GM13976 (cell line): ENCODE measurements at regions not wholly inside any gene's neighbourhood (a gene's known extent, or its start where the extent isn't known, plus 50 kb on each side); places are given as distances from the start of the nearest gene placed in this dataset.

ENCODE experiments used
- DNase-seq: peaks from one replicate; pipeline ENCODE4 v3.0.0; 2012; ENCODE audit warnings: low spot score
- CTCF ChIP-seq: IDR thresholded peaks from 2 replicates; pipeline ENCODE4 v1.5.1; 2012; ENCODE audit warnings: borderline replicate concordance, mild to moderate bottlenecking; ENCODE audit not compliant: insufficient read depth; ENCODE audit errors: extremely low read depth, missing control alignments, control extremely low read depth
- in situ Hi-C: fragments of 300-500 bp; cut with MboI; formaldehyde crosslinking; loops from one replicate; pipeline ENCODE4 v1.12.0; 2022; ENCODE audit warnings: low sequenced_read_pairs, mixed read lengths, inconsistent platforms; ENCODE audit not compliant: unreplicated experiment

GRCh38 chr21:25370311-25370744 is 237.0 kb downstream of the MRPL39 start:
- DNase-seq: no peak
- in situ Hi-C loops: no loop called here

DNA sequence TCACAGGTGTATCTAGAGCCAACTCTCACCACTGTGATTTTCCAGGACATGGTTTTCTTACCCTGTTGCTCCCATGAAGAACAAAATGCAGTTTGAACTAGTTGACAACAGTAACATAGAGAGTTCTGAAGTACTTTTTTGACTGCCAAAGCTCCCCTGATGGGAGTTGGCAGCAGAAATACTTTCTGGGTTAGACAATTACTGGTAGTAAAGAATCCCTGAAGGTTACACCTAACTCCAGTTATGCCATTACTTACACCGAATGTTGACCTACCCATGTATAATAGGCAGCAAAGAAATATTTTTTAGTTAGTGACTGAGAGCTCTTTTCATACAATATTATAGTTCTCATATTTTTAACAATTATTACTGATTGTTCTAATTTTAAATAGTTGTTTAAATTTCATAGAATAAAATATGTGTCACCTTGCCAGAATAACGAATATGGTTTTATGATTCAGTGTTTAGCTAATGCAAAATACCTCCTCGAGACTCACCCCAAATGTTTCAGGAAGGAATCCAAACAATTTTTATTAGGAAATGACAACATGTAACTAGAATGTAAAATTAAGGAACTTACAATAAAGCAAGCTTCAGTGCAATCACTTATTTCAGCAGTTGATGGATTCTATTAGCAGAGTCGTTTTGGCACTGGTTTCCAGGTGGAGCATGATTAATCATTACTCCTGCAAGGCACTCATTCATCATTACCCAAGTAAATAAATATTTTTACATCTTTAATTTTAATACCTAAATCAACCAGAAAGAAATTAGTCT is 237.6 kb downstream of the MRPL39 start:
- in situ Hi-C loops: no loop called here
- TF ChIP-seq CTCF: no peak

More at GRCh38 chr21:25370311-25370744, 237.0 kb downstream of the MRPL39 start:
- no peak for TF ChIP-seq CTCF

DNA sequence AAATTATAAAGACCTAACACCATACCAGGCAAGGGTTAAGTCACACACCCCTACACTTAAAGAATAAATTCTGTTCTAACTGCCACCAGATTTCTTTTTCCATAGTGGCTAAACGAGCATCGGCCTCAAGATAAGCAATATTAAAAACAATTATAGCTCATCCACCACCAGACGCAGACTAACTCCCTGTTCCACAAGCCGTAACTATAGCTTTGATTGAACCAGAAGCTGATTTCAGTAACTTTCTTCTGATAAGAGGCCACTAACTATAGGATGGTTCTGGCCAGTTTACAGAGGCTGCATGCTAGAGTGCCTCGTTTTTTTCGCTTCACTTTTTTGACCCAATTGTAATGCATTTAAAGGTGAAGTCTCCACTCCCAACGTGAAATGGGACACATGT is 238.8 kb downstream of the MRPL39 start:
- in situ Hi-C loops: no loop called here
- no peak for DNase-seq
- no peak for TF ChIP-seq CTCF

More for the DNA sequence above, 237.6 kb downstream of the MRPL39 start:
- no peak for DNase-seq

DNA sequence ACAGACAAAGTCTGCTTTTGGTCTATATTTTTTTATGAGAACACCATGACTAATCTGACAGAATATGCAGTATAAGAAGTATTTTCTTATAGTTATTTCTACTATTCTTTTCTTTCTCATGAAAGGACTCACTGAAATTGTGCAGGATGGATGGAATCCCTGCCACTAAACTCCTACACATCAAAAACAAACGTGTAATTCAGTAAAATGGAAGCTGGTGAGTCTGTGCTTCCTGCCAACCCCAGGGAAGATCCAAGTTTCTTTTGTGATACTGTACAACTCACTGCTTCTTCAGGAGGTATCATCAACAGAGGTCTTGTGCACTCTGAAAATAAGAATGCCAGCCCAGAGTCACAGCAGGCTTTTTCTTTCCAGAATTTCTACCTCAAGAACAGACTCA is 241.2 kb downstream of the MRPL39 start:
- in situ Hi-C loops: no loop called here
- DNase-seq: no peak
- no peak for TF ChIP-seq CTCF

- in situ Hi-C loops: no loop called here
- peak; percentile 24 for DNase-seq
- TF ChIP-seq CTCF: no peak
Measured at GRCh38 chr21:25362375-25363267, 244.7 kb downstream of the MRPL39 start.

DNA sequence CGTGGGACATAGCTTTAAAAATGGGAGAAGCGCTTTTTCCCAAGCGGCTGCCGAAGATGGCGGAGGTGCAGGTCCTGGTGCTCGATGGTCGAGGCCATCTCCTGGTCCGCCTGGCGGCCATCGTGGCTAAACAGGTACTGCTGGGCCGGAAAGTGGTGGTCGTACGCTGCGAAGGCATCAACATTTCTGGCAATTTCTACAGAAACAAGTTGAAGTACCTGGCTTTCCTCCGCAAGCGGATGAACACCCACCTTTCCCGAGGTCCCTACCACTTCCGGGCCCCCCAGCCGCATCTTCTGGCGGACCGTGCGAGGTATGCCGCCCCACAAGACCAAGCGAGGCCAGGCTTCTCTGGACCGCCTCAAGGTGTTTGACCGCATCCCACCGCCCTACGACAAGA is 245.5 kb downstream of the MRPL39 start:
- no peak for TF ChIP-seq CTCF
- in situ Hi-C loops: no loop called here
- no peak for DNase-seq
